Muscle of leg (tissue), 3 donors: ENCODE measurements at regions not wholly inside any gene's neighbourhood (a gene's known extent, or its start where the extent isn't known, plus 50 kb on each side); places are given as distances from the start of the nearest gene placed in this dataset.
"Not testable (repeated sequence)": the region's sequence is repeated elsewhere in the genome, so short reads cannot be mapped to it uniquely, and the experiment has no call there.

Source experiments
- DNase-seq: peaks from one replicate; pipeline ENCODE4 v3.0.0; 2013
- H3K27ac ChIP-seq: one replicate; pipeline ENCODE4 v1.5.1; 2013; ENCODE audit warnings: mild to moderate bottlenecking, low read length, control low read depth
- H3K27me3 ChIP-seq: one replicate; pipeline ENCODE4 v1.6.1; 2013; ENCODE audit warnings: low read length; ENCODE audit not compliant: control insufficient read depth, insufficient read depth
- H3K36me3 ChIP-seq: one replicate; pipeline ENCODE4 v1.6.1; 2013; ENCODE audit warnings: low read length; ENCODE audit not compliant: control insufficient read depth, insufficient read depth
- H3K4me1 ChIP-seq: one replicate; pipeline ENCODE4 v1.6.1; 2013; ENCODE audit warnings: low read length; ENCODE audit not compliant: control insufficient read depth, insufficient read depth
- H3K4me3 ChIP-seq: one replicate; pipeline ENCODE4 v1.5.1; 2013; ENCODE audit warnings: low read length, control low read depth
- H3K9me3 ChIP-seq: replicated peaks from 2 replicates; pipeline ENCODE4 v1.6.1; 2013; ENCODE audit warnings: low read depth, low read length; ENCODE audit not compliant: control insufficient read depth
- WGBS: methylation state at CpG from one replicate; pipeline ENCODE4 v1.1.5; 2013; ENCODE audit warnings: missing lambda C conversion rate; ENCODE audit not compliant: insufficient coverage; 5-methylcytosine and 5-hydroxymethylcytosine counted together

GRCh38 chr5:130796902-130797301 is 368.2 kb downstream of the HINT1 start:
- no peak for DNase-seq
- Histone ChIP-seq H3K27me3 (no peaks in the 10 kb centered on the region), H3K4me3 (no peak overlapping the region), H3K9me3 (no peaks in the 10 kb centered on the region), H3K36me3 (no peaks in the 10 kb centered on the region), H3K27ac (no peak overlapping the region), H3K4me1 (no peaks in the 10 kb centered on the region)
- WGBS: no CpG with 5 or more reads among the region's 2 CpGs

- H3K9me3 ChIP-seq: no peaks in the 10 kb centered on the region
- no peaks in the 10 kb centered on the region for H3K27me3 ChIP-seq
- DNase-seq: no peak
- no peak overlapping the region for H3K4me3 ChIP-seq
- no peaks in the 10 kb centered on the region for H3K36me3 ChIP-seq
- H3K27ac ChIP-seq: no peak overlapping the region
- no peaks in the 10 kb centered on the region for H3K4me1 ChIP-seq
- WGBS: 100% methylated on average over 1 of the region's 2 CpGs
Observed at GRCh38 chr5:130796032-130796431, 369.0 kb downstream of the HINT1 start.

- Histone ChIP-seq H3K36me3 (no peaks in the 10 kb centered on the region), H3K4me1 (no peaks in the 10 kb centered on the region), H3K27ac (no peak overlapping the region), H3K9me3 (no peaks in the 10 kb centered on the region), H3K4me3 (no peak overlapping the region), H3K27me3 (no peaks in the 10 kb centered on the region)
- DNase-seq: no peak
- WGBS: no CpG with 5 or more reads among the region's 2 CpGs
Observed at GRCh38 chr5:130795037-130795436, 370.0 kb downstream of the HINT1 start.

- no peak overlapping the region for H3K27ac ChIP-seq
- H3K9me3 ChIP-seq: no peaks in the 10 kb centered on the region
- H3K36me3 ChIP-seq: no peaks in the 10 kb centered on the region
- no peaks in the 10 kb centered on the region for H3K27me3 ChIP-seq
- no peak for DNase-seq
- no peaks in the 10 kb centered on the region for H3K4me1 ChIP-seq
- H3K4me3 ChIP-seq: no peak overlapping the region
Observed at GRCh38 chr5:130777794-130778193, 387.3 kb downstream of the HINT1 start.

GRCh38 chr5:130773813-130774212 is 391.2 kb downstream of the HINT1 start:
- Histone ChIP-seq H3K4me3 (no peak overlapping the region), H3K4me1 (no peaks in the 10 kb centered on the region), H3K9me3 (no peaks in the 10 kb centered on the region), H3K27ac (no peak overlapping the region), H3K36me3 (no peaks in the 10 kb centered on the region), H3K27me3 (no peaks in the 10 kb centered on the region)
- no CpG with 5 or more reads among the region's 3 CpGs for WGBS
- no peak for DNase-seq

GRCh38 chr5:130762031-130762430 is 403.0 kb downstream of the HINT1 start:
- WGBS: no CpG with 5 or more reads among the region's 1 CpG

GRCh38 chr5:130759061-130759460 is 406.0 kb downstream of the HINT1 start:
- Histone ChIP-seq H3K27ac (no peak overlapping the region), H3K4me3 (no peak overlapping the region), H3K27me3 (no peaks in the 10 kb centered on the region), H3K36me3 (no peaks in the 10 kb centered on the region), H3K4me1 (no peaks in the 10 kb centered on the region), H3K9me3 (no peaks in the 10 kb centered on the region)
- no peak for DNase-seq
- WGBS: 46% methylated on average over 3 of the region's 3 CpGs

More at GRCh38 chr5:130762031-130762430, 403.0 kb downstream of the HINT1 start:
- H3K27me3 ChIP-seq: no peaks in the 10 kb centered on the region
- DNase-seq: peak; percentile 7
- H3K27ac ChIP-seq: no peak overlapping the region
- no peaks in the 10 kb centered on the region for H3K9me3 ChIP-seq
- H3K4me3 ChIP-seq: no peak overlapping the region
- no peaks in the 10 kb centered on the region for H3K4me1 ChIP-seq
- no peaks in the 10 kb centered on the region for H3K36me3 ChIP-seq

- 94% methylated on average over 1 of the region's 2 CpGs for WGBS
- Histone ChIP-seq H3K4me3 (no peak overlapping the region), H3K9me3 (no peaks in the 10 kb centered on the region), H3K27ac (no peak overlapping the region), H3K36me3 (no peaks in the 10 kb centered on the region), H3K27me3 (no peaks in the 10 kb centered on the region), H3K4me1 (no peaks in the 10 kb centered on the region)
- DNase-seq: no peak
Observed at GRCh38 chr5:130747556-130747955, 417.5 kb downstream of the HINT1 start.

- H3K27ac ChIP-seq, H3K27me3 ChIP-seq, H3K4me1 ChIP-seq, H3K36me3 ChIP-seq, H3K4me3 ChIP-seq, H3K9me3 ChIP-seq, DNase-seq: not testable (repeated sequence)
Observed at GRCh38 chr5:130746641-130747040, 418.4 kb downstream of the HINT1 start.

GRCh38 chr5:130743092-130743491 is 422.0 kb downstream of the HINT1 start:
- no peak overlapping the region for H3K4me3 ChIP-seq
- DNase-seq: no peak
- H3K27me3 ChIP-seq: no peaks in the 10 kb centered on the region
- no peak overlapping the region for H3K27ac ChIP-seq
- no CpG with 5 or more reads among the region's 1 CpG for WGBS
- H3K9me3 ChIP-seq: peaks cover 5% of the 10 kb centered on the region
- H3K4me1 ChIP-seq: no peaks in the 10 kb centered on the region
- no peaks in the 10 kb centered on the region for H3K36me3 ChIP-seq

GRCh38 chr5:130740047-130740569 is 424.9 kb downstream of the HINT1 start:
- Histone ChIP-seq H3K27me3 (no peaks in the 10 kb centered on the region), H3K4me1 (no peaks in the 10 kb centered on the region), H3K27ac (no peak overlapping the region), H3K4me3 (no peak overlapping the region), H3K36me3 (no peaks in the 10 kb centered on the region), H3K9me3 (peaks cover 5% of the 10 kb centered on the region)
- 90% methylated on average over 3 of the region's 5 CpGs for WGBS
- DNase-seq: no peak
